NCI-H510A (cell line): ENCODE measurements at regions not wholly inside any gene's neighbourhood (a gene's known extent, or its start where the extent isn't known, plus 50 kb on each side); places are given as distances from the start of the nearest gene placed in this dataset.

ENCODE experiments used
- DNase-seq: peaks from one replicate; lab custom pipeline; 2025; lab: John Stamatoyannopoulos, UW

DNA sequence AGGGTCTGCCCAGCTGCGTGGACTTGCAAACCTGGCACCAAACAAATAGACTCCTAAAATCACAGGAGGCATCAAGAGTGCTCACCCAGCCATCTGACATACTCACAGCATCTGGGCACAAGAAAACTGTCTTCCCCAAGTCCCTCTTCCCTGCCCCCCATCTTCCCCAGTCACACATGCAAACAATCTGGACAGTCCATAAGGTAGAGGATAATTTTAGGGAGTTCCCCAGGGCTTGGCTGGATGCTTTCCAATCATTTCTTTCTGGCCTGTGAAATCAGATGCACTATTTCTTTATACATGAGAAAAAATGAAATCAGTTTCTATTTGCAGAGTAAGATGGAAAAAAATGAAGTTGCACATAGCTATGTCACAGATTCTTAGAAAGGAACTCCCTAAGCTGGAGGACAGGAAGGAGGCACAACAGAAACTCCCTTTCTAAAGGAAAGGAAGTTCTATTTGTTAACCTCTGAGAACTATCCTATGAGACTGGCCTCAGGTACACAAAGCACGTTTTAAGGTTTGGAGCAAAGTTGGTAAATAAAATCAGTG is 342.3 kb downstream of the HNRNPD start:
- no peak for DNase-seq

DNA sequence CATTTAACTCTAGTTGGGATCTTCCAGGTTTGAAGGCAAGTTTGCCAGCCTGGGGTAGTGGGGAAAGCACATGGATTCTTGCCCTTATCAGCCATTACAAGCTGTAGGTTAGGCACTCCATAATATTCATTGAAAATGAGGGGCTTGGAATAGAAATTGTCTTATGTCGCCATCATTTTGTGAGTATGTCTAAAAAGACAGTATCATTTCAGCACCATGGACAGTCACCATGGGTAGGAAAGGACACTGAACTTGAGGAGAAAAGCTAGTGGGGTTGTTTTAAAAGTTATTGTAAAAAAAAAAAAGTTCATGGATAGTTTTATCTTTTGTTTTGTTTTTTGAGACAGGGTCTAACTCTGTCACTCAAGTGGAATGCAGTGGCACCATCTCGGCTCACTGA is 356.1 kb downstream of the HNRNPD start:
- no peak for DNase-seq

- no peak for DNase-seq
These were observed 368.6 kb downstream of the HNRNPD start for GRCh38 chr4:82005158-82005557.

- no peak for DNase-seq
These were observed 376.5 kb downstream of the HNRNPD start for GRCh38 chr4:81997313-81997712.

DNA sequence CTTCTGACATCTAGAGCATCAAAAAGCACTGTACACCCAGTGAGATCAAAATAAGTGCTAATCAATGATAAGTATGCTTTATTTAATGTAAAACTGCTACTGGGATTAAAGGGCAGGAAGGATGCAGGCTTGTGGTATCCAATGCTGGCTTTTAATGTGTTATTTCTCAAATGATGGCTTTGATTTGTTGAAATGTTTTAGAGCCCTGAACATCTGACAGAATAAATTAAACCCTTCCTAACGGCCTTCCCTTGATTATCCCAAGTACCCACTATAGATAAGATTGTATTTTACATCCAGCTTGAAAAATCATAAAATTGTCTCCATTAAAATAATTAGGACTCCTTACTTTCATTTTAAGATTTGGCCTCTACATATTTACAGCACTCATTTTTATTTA is 382.9 kb downstream of the HNRNPD start:
- DNase-seq: no peak

DNA sequence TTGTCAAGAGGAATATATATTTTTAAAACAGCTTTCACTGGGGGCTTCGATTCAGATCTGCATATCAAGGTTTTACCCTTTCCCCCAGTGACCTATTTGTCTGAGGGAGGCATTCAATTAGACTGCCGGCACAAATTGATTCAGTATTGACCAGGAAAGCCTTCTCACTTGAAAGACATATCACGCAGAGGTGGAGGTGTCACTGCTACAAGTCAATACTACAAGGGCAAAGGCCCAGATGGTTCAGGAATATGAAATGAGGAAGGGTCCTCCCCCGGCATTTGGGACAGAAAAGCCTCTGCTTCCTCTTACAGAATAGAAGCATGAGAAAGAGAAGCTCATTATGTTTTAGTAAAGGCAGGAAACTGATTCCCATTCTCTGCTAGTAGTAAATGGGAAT is 383.6 kb downstream of the HNRNPD start:
- no peak for DNase-seq

DNA sequence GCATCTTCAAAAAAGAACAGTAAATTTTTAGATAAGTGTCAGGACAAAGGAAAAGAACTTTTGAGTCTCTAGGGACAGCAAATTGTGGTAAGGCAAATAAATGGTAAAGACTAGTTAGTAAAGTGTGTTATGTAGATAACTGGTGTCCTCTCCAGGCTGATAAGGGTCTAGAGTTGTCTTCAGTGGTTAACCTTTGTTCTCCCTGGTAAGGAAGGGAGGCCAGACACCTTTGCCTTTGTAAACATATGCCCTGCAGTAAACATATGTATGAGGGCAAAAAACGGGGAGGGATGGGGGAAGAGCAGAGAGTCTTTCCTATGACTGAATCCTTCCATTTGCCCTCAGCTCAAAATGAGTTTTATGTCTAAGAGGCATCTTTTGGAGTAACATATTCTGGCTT is 384.6 kb downstream of the HNRNPD start:
- no peak for DNase-seq

DNA sequence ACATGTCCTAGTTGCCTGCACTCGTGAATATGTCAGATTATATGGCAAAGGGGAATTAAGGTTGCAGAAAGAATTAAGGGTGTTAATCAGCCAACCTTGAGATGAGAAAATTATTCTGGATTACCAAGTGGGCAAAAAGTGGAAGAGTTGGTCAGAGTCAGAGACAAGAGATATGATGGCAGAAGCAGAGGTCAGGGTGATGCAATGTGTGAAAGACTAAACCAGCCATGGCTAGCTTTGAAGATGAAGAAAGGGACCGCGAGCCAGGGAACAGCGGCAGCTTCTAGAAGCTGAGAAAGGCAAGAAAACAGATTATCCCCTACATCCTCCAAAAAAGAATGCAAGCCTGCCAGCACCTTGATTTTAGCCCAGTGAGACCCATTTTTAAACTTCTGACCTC is 385.6 kb downstream of the HNRNPD start:
- DNase-seq: no peak

DNA sequence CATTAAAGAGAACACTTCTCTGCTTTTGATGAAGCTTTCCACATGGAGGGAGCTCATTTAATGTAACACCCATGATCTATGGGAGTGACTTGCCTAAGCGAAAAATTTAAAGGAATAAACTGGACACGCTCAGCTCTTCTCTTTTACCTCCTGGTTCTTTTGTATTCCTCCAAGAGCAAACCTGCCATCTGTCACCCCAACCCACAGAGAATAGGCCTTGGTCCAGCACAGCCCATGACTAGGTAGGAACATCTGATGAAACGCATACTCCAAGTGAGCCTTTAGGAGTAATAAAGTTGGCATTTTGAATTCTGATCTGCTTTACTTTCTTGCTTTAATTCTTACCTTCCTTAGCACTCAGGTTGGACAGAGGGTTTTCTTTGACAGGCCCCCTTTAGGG is 389.0 kb downstream of the HNRNPD start:
- no peak for DNase-seq

GRCh38 chr4:81982846-81983540 is 390.8 kb downstream of the HNRNPD start:
- no peak for DNase-seq

DNA sequence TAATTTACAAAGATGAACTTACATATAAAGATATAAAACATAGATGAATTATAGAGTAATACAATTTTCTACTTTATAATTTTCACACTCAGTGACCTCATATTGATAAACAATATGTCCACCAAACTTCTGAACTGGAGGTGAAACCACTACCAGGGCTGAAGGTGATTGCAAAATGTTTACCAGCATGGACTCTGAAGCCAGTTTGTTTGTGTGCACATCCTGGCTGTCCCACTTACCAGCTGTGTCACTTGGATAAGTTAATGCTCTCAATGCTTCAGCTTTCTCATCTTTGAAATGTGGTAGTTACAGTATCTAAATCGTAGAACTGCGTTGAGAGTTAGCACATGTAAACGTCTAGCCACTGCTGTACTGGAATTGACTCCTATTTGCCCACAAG is 392.6 kb downstream of the HNRNPD start:
- no peak for DNase-seq

- DNase-seq: no peak
These were observed 399.3 kb downstream of the HNRNPD start for GRCh38 chr4:81974523-81974922.

GRCh38 chr4:81971637-81972381 is 402.0 kb downstream of the HNRNPD start:
- DNase-seq: no peak

- DNase-seq: no peak
These were observed 402.7 kb downstream of the HNRNPD start for GRCh38 chr4:81971061-81971460.

- no peak for DNase-seq
These were observed 403.3 kb downstream of the HNRNPD start for GRCh38 chr4:81970454-81970853.

- no peak for DNase-seq
These were observed 407.1 kb downstream of the HNRNPD start for GRCh38 chr4:81966676-81967075.

DNA sequence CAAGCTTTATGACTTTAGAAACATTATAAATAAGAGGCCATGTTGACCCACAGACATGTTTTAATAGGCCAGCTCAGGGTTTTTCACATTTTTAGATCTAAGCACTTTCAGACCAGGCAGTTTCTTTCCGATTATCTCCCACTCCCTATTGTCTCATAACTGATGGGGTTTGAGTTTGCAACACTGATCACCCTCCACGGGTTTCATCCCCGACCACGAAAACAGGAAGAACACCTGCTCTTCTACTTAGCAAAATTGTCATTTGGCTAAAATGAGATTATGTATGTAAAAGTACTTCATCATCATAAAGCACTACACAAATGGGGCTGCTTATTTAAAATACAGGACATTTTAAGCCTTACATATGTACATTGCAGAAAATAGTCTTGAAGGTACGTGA is 407.9 kb downstream of the HNRNPD start:
- no peak for DNase-seq

DNA sequence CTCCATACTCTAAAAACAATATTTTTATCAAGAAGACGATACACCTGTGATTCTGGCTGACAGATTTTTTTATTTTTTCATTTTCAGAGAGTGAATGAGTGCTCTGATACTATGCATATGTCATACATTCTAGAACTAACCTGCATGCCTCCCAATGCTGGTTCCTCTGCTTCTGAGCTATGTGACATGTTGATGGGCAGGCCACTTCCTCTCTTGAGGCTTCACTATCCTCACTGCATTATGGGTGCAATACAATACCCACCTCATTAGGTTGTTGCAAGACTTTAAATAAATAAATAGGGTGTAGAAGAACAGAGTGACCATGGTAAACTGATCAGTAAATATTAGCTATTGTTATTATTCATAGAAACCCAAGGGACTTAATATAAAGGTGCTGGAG is 408.3 kb downstream of the HNRNPD start:
- DNase-seq: no peak

DNA sequence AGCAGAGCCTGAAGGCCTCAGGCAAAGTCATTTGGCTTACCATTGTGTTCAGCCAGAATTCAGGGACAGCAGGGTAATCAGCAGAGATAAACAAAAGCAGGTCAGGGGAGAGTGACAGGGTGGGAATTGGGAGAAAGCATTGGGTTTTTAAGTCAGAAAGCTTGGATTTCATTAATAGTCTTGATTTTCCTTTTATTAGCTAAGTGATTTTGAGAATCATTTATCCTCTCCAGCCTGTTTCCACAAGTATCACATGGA is 410.1 kb downstream of the HNRNPD start:
- DNase-seq: no peak

DNA sequence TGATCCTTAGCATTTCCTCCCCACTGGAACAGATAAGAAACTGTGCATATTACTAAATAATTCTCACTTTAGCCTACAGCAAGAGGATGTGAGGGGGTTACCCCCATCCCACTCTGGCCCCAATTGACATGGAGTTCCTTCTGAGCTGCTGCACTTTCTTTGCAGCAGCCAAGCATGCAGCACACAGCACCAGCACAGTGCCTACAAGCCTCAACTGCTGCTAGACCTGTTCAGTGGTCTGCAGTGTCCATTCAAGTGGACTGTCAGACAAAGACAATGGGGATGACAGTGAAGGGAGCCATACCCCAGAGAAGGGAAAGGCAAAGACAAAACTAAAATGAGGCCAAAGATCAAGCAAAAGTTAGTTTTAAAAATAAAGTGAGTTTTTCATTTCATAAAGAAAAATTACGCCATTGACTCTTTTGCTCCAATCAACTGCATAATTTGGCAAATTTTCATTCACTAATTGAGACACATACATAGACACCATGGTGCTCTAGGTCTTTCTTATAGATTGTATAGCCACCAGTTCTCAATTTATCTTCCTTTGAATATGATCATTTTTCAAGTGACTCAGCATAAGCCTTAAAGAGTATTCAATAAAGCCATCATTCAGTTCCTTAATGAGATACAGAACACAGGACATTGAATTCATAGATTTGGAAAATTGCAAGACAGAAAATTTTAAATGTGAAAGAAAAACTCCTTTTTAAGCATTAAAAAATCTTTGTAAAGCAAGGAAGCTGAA is 410.6 kb downstream of the HNRNPD start:
- no peak for DNase-seq

DNA sequence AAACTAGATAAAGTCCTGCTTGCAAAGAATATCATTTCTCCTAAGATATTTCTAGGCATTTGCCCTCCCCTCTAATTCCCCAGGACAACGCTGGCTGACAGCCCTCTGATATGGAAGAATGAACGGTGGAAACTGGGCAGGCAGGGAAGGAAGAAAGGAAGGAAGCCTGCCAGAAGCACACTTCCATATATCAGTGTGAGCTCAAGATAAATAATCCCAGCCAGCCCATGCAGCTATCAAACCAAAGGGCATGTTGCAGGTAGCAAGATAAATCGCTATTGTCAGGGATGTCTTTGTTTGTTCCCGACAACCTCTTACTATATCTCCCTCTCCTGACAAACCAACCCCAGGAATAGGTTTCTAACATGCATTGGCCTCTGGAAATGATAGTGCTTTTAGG is 412.8 kb downstream of the HNRNPD start:
- DNase-seq: no peak

DNA sequence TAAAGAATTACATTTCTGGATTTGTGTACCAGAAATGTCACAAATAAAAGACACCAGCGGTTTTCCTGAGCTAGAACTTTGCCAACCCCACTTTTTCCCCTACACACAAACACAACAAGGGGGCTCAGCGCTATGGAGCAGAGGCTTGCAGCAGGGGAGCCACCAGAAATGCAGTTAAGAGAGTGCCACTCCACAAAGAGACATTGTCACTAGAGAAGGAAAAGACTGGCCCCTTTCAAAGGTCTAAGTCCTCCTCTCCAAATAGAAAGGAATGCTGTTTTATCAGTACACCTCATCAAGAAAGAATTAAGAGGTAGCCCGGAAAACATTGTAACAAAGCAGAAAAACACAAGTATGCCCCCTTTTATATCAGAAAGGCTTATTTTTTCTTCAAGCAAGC is 419.5 kb downstream of the HNRNPD start:
- no peak for DNase-seq

DNA sequence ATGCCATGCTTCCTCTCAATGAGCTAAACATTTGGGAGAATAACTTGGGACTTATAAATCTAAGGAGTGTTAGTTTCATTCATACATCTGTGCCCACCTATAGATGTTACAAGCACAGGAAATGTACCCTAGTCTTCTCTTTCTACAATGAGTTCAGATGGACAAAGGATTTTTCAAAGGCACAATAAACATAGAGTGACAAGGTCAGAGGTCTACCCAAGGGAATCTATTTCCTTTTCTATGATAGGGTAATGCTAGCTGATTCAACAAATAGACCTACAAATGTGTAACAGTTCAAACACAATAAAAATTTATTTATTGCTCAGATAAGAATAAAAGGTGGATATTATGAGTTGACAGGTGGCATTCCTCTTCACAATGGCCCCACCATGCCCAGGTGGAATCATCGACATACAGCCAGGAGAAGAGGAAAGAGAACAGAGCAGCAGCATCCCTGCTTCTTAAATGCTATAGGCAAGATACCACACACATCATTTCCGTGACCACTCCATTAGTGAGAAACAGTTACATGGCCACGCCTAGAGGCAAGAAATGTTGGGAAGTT is 421.8 kb downstream of the HNRNPD start:
- no peak for DNase-seq
